HuH-7.5 (cell line): ENCODE measurements at regions not wholly inside any gene's neighbourhood (a gene's known extent, or its start where the extent isn't known, plus 50 kb on each side); places are given as distances from the start of the nearest gene placed in this dataset.
"Not testable (repeated sequence)": the region's sequence is repeated elsewhere in the genome, so short reads cannot be mapped to it uniquely, and the experiment has no call there.

Source experiments
- DNase-seq: peaks from one replicate; pipeline ENCODE4 v3.0.0; 2011; ENCODE audit warnings: low spot score

- no peak for DNase-seq
These were observed 1925.9 kb upstream of the LRRTM1 start for GRCh38 chr2:82230406-82230805.

- DNase-seq = no peak
These were observed 1921.9 kb upstream of the LRRTM1 start for GRCh38 chr2:82226441-82226840.

GRCh38 chr2:82224301-82224940, 1919.9 kb upstream of the LRRTM1 start:
- no peak for DNase-seq

DNA sequence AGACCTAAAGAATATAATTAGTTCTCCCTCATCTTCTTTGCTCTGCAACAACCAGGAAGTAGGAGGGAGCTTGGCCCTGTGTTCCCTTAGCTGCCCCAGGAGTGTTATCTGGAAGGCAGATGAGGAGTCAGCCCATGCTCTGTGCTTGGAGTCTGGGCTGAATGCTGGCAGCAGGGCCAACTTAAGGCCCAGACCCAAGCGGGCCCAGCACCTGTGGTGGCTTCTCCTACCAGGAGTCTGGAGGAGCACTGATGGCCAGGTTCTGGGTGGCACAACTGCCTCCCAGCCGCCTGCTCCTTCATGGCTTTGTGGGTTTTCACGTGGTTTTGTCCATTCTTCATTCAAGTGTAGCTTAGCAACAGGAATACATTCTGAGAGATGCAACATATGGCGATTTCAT, 1910.7 kb upstream of the LRRTM1 start:
- no peak for DNase-seq

DNA sequence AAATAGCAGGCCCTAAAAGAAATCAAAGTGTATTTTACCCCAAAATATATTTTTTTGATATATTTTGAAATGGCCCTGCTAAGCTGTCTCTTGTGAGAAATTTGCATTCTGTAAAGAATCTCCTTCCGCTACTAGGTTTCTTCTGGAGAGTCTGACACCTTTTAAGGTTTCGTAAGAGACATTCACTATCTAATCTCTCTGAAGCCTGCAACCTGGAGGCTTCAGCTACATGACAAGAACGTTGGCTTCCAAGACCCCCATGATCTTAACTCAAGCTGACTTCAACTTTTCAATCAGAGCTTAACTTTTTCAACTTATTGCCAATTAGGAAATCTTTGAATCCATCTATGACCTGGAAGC, 1894.9 kb upstream of the LRRTM1 start:
- no peak for DNase-seq

- no peak for DNase-seq
These were observed 1894.4 kb upstream of the LRRTM1 start for GRCh38 chr2:82198809-82199492.

GRCh38 chr2:82182270-82182669, 1877.7 kb upstream of the LRRTM1 start:
- no peak for DNase-seq

- DNase-seq = not testable (repeated sequence)
These were observed 1870.7 kb upstream of the LRRTM1 start for GRCh38 chr2:82175210-82175609.

- no peak for DNase-seq
These were observed 1867.9 kb upstream of the LRRTM1 start for GRCh38 chr2:82172483-82172882.

GRCh38 chr2:82169379-82169778, 1864.8 kb upstream of the LRRTM1 start:
- no peak for DNase-seq

DNA sequence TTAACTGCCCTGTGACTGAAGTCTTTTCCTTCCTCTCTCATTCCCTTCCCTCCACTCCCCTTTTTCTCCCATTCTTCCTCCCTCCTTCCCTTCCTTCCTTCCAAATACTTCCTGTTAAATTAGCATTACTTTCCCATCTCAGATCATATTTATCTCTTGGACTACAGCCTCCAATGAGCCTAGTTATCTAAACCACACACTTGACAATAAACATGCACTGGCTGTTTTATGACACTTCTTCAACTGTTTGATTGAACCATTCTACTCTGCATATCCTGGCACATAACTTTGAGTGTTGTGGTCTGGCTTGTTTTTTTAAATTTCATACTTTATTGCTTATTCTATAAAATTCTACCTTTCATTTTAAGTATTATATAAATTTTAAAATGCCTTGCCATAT, 1860.8 kb upstream of the LRRTM1 start:
- DNase-seq = no peak

DNA sequence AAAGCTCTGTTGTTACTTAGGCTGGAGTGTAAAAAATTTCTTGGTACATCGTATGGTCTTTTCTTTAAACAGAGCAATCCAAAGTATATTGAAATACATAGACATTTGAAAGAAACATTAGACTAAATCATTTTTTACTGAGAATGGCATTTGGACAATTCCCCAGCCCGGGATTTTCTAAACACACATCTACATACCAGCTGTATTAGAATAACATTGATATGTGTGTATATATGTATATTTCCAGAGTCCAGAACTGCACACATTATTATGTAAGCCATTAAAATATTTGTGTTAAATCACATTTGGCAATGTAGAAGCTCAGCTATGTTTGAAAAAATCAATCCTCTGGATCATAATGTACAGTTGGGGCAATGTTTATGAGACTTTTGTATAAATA, 1853.6 kb upstream of the LRRTM1 start:
- DNase-seq = no peak

DNA sequence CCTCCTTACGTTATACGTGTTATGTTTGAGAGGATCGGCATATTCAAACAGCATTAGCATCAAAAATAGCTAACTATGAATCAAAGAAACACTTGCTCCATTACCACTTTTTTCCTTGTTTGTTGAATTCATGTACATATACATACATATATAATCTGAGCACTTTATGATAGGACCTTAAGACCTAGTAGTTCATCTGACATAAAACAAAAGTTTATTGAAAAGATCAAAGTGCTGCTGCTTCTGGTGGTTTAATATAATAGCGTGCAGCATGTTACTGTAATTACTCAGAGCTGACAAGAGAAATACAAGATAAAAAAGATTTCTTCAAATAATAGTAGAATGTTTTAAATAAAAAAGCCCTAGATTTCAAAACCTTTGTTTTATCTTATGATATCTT, 1850.9 kb upstream of the LRRTM1 start:
- no peak for DNase-seq

DNA sequence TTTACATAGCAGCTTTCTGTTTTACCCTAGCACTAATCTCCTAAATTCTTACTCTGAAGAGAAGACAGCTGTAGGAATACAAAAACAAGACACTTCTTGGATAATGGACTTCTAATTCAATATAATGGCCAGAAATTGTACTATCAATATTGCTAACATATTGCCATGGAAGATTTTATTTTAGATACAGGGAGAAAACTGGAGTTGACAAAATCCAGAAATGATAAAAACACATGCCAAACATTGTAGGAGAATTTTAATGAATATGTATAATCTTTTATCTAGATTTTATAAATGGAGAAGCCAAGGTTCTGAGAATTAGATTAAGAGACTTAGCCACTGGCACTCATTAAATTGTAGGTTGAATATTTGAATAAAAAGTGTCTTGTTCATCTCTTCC, 1838.8 kb upstream of the LRRTM1 start:
- no peak for DNase-seq

DNA sequence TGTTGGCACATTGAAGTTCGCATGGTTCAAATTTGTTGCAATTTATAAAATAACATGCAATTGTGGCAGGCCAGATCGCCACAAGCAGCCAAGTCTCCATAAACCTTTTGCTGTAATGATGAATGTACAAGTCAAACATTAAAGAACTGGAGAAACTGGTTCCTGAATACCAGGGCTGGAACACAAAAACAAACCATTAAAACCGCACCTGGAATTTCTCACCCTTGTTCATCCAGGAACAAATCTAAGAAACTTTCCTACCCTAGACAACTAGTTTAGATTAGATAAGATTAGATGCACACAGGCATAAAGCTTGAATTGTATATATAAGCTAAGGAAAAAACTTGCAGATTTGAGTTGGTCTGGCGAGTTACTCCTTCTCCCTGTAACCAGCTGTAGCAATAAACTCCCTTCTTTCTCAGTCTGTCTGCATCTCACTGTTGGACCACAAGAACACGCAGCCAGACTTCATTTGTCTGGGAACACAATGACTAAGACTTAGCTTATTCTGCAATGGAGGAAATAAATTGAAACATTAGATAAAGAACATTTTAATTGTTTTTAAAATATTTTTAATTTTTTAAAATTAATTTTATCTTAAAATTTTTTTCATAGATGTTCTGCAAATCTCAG, 1835.5 kb upstream of the LRRTM1 start:
- DNase-seq = no peak

GRCh38 chr2:82137441-82137840, 1832.9 kb upstream of the LRRTM1 start:
- no peak for DNase-seq

GRCh38 chr2:82128051-82128450, 1823.5 kb upstream of the LRRTM1 start:
- DNase-seq = no peak

DNA sequence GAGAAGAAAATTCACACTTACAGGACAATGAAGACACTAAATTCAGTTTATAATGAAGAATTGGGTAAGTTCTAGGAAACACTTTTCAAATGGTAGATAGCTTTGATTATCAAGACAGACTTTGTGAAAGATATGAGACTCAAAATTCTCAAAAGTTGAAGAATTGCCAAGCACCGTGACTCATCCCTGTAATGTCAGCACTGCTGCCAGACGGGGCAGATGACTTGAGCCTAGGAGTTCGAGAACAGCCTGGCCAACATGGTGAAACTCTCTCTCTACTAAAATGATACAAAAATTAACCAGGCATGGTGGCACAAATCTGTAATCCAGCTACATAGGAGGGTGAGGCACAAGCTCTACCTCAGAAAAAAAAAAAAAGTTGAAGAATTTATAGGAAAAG, 1820.1 kb upstream of the LRRTM1 start:
- DNase-seq = no peak

GRCh38 chr2:82120654-82121053, 1816.1 kb upstream of the LRRTM1 start:
- DNase-seq = no peak

- no peak for DNase-seq
These were observed 1815.6 kb upstream of the LRRTM1 start for GRCh38 chr2:82120115-82120514.

- DNase-seq = no peak
These were observed 1804.9 kb upstream of the LRRTM1 start for GRCh38 chr2:82109418-82109817.

DNA sequence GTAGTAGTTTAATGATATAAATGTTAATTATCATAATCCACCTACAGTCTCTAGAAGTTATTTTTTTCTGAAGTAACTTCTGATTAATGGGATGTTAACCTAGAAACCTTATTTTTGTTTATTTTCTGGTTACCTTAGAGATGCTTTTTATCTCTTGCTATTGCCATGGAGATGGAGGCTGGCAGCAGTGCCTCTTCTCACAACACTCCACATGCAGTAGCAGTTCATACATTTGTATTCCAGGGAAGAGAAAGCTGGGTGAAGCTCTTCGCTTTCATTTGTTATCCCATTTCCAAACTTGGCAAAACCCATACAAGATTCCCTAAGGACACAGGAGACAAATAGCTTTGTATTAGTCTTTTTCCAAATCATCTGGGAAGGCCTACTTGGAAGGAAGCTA, 1794.1 kb upstream of the LRRTM1 start:
- no peak for DNase-seq

DNA sequence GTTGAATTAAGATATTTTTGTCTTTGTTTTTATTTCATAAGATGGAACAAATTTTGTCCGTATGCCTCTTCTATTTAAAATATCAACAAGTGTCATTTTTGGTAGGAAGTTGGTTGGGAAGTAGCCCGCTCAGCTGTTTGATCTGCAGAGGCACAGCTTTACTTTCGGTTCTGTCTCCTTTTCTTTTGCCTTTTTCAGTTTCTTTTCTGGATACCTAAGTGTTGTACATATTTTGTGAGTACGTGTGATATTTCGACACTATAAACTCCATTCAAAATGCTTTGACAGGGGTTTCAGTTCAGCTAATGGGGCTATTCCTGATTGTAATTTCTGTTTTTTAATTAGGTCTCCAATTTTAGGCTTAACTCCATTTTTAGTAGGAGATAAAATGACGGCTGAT, 1785.0 kb upstream of the LRRTM1 start:
- no peak for DNase-seq
